MV-4-11 (cell line): ENCODE measurements at regions not wholly inside any gene's neighbourhood (a gene's known extent, or its start where the extent isn't known, plus 50 kb on each side); places are given as distances from the start of the nearest gene placed in this dataset.
"Not testable (repeated sequence)": the region's sequence is repeated elsewhere in the genome, so short reads cannot be mapped to it uniquely, and the experiment has no call there.

ENCODE experiments used
- DNase-seq: peaks from one replicate; lab custom pipeline; 2025; lab: John Stamatoyannopoulos, UW

DNA sequence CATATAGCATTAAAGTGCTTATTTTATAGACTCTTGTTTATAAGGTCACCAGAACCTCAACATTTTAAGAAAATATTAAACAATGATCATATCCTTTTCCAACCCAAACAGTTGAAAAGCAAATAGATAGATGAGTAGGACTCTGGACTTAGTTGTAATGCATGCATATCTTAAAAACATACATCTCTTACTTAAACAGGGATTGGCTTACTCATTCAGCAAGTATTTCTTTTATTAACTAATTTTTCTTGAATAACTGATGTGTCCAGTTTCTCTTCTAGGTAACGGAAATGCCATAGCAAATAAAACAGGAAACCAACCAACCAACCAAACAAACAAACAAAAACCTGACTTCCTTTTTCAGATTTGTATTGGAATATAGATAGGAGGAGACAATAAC is 70.9 kb upstream of the NBPF4 start:
- DNase-seq = no peak

DNA sequence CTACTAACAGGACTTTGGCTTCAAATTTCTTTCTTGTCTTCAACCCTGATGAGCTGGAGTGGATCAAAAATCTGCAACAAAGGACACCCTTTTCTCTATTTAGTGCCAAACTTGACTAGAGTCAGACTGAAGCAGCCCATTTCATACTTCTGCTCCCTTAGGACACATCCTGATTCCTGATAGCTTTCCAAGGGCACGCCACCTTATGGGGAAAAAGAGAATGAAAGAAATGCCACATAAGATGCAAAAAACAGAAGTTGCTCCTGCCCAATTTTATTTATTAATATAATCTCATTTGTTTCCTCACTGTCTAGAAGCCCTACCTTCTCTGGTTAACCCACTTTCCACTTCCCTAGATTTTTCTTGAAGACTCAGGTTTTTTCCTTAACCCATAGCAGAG is 72.7 kb upstream of the NBPF4 start:
- DNase-seq = no peak

DNA sequence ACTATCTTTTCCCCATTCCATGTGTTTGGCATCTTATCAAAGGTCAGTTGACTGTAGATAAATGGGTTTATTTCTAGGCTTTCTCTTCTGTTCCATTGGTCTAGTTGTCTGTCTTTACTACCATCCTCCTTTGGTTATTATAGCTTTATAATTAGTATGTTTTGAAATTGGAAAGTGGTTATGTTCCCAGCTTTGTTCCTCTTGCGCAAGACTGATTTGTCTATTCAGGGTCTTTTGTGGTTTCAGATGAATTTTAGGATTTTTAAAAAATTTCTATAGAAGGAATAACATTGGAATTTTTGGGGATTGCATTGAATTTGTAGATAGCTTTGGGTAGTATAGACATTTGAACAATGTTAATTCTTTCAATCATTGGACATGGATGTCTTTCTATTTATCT is 77.0 kb upstream of the NBPF4 start:
- DNase-seq = no peak

DNA sequence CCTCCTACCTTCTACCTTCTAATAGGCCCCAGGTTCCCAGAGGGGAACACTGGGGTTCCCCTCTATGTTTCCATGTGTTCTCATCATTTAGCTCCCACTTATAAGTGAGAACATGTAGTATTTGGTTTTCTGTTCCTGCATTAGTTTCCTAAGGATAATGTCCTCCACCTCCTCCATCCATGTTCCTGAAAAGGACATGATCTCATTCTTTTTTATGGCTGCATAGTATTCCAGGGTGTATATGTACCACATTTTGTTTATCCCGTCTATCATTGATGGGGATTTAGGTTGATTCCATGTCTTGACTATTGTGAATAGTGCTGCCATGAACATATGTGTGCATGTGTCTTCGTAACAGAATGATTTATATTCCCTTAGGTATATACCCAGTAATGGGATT is 81.5 kb upstream of the NBPF4 start:
- DNase-seq = not testable (repeated sequence)

GRCh38 chr1:108327534-108328466 is 83.9 kb upstream of the NBPF4 start:
- peak; percentile 9 for DNase-seq

DNA sequence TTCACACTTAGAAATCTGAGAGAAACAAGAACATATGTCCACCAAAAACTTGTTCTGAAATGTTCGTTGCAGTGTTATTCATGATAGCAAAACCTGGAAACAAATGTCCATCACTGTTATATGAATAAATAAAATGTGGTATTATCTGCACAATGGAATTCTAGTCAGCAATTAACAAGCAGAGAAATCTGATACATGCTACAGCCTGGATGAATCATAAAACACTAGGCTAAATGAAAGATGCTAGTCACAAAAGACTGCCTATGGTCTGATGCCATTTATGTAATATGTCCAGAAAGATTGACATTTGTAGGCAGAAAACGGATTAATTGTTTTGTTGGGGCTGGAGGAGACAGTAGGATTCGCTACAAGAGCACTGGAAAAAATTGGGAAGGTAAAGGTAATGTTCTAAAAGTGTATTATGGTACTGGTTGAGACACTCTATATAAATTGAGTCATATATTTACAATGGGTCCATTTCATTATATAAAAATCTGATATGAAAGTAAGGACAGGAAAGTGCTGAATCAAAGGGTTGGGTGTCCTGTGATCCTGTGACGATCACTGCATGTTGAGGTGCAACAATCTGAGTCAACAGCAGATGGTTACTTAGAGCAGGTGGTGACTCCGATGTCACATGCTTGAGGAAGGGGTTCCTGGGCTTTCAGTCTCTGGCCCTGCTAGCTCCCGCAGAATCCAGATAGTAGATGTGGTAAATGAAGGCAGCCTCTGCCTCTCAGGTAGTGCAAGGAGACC is 102.1 kb upstream of the NBPF4 start:
- no peak for DNase-seq

DNA sequence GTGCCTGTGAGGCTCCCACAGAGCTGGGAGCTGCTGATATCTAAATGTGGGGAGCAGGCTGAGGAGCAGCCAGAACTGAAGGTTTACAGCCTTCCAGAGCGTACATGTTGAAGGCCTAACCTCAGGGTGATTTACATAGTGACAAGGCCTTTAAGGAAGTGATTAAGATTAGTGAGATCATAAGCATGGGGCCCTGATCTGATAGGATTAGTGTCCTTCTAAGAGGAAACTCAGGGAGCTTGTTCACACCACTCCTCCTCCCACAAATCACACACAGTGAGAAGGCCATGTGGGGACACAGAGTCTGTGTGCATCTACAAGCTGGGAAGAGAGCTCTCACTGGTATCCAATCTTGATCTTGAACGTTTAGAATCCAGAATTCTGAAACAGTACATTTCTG is 92.3 kb upstream of the NBPF6 start:
- DNase-seq = peak; percentile 26

- DNase-seq = not testable (repeated sequence)
Observed at GRCh38 chr1:108380059-108380832, 69.9 kb upstream of the NBPF6 start.
